HepG2 (cell line): ENCODE measurements at regions not wholly inside any gene's neighbourhood (a gene's known extent, or its start where the extent isn't known, plus 50 kb on each side); places are given as distances from the start of the nearest gene placed in this dataset.

Experiments
- ATAC-seq: fragments of 200-7000 bp; cut with Tn5 transposase; 3 replicates; pipeline ENCODE4 v1.9.1; 2020; ENCODE audit warnings: mild to moderate bottlenecking, moderate library complexity
- BruUV-seq: library from RNA; stranded (reverse); fragments of 400-500 nt; replicated peaks from 2 replicates; lab custom pipeline; 2021; lab: Mats Ljungman, UMichigan
- CTCF ChIA-PET: fragments of 300-600 bp; formaldehyde crosslinking; extraction: SDS; loops from one replicate; lab custom pipeline; 2021; ENCODE audit warnings: low total read pairs, inconsistent platforms, low intra/inter-chr PET ratio; lab: Yijun Ruan, JAX
- POLR2A ChIA-PET: fragments of 350-600 bp; sonication (Branson Sonifier 250); formaldehyde crosslinking; loops from one replicate; lab custom pipeline; 2020; ENCODE audit warnings: antibody characterized with exemption, inconsistent platforms; lab: Yijun Ruan, JAX
- DNase-seq: peaks from one replicate; pipeline ENCODE4 v3.0.0-alpha.2; 2015; ENCODE audit warnings: low spot score
- FAIRE-seq: peaks from 3 replicates; lab custom pipeline; 2011; peaks lifted over from hg19 to GRCh38; lab: Jason Lieb, UNC
- H2AFZ ChIP-seq: one replicate; pipeline ENCODE4 v1.6.1; 2011; ENCODE audit warnings: low read length, inconsistent platforms
- H3K27ac ChIP-seq: fragments of 300-600 bp; 3 replicates; pipeline ENCODE4 v1.8.0; 2011; ENCODE audit warnings: mixed run types, mild to moderate bottlenecking, mixed read lengths, low read length, inconsistent platforms; ENCODE audit not compliant: insufficient read depth; ENCODE audit errors: extremely low read length
- H3K27me3 ChIP-seq, 2 experiments: fragments of 200-600 bp in 1 of 2; 2 replicates in 1 of 2; 3 replicates in 1 of 2; pipeline versions ENCODE4 v1.6.0 to v1.8.0; 2011; ENCODE audit warnings: low read length in 2 of 2, mild to moderate bottlenecking in 2 of 2, moderate library complexity in 2 of 2, inconsistent platforms in 1 of 2; ENCODE audit not compliant: insufficient read depth in 2 of 2, control insufficient read depth in 1 of 2
- H3K36me3 ChIP-seq, 2 experiments: fragments of 200-600 bp in 1 of 2; replicated peaks in 1 of 2; 2 replicates in 1 of 2; 3 replicates in 1 of 2; pipeline versions ENCODE4 v1.5.1 to v1.8.0; 2011; ENCODE audit warnings: low read length in 2 of 2, inconsistent platforms in 1 of 2; ENCODE audit not compliant: insufficient read depth in 2 of 2, control insufficient read depth in 1 of 2
- H3K4me1 ChIP-seq: 2 replicates; pipeline ENCODE4 v1.5.1; 2012; ENCODE audit warnings: low read length, inconsistent platforms; ENCODE audit not compliant: insufficient read depth
- H3K4me2 ChIP-seq: 2 replicates; pipeline ENCODE4 v1.6.0; 2011; ENCODE audit warnings: low read depth, low read length, inconsistent platforms
- H3K4me3 ChIP-seq, 3 experiments: fragments of 200-600 bp in 1 of 3; sonication (generic), shearing (Covaris generic) in 1 of 3; replicated peaks in 1 of 3; 2 replicates each; pipeline ENCODE4 v1.5.1; 2011 to 2016; ENCODE audit warnings: low read length in 3 of 3, inconsistent platforms in 2 of 3, low read depth in 2 of 3, mild to moderate bottlenecking in 2 of 3, control low read depth in 1 of 3, mixed read lengths in 1 of 3; ENCODE audit not compliant: insufficient read depth in 1 of 3
- H3K79me2 ChIP-seq: one replicate; pipeline ENCODE4 v1.6.1; 2011; ENCODE audit warnings: low read length, inconsistent platforms; ENCODE audit not compliant: insufficient read depth
- H3K9ac ChIP-seq: 2 replicates; pipeline ENCODE4 v1.6.0; 2011; ENCODE audit warnings: mild to moderate bottlenecking, low read depth, low read length, inconsistent platforms; ENCODE audit not compliant: insufficient read depth
- H3K9me3 ChIP-seq: 2 replicates; pipeline ENCODE4 v1.5.1; 2012; ENCODE audit warnings: mild to moderate bottlenecking, low read length
- H4K20me1 ChIP-seq: 2 replicates; pipeline ENCODE4 v1.6.0; 2011; ENCODE audit warnings: inconsistent platforms, mild to moderate bottlenecking, low read length, moderate library complexity; ENCODE audit not compliant: insufficient read depth
- BRCA1 ChIP-seq: sonication (generic); formaldehyde crosslinking; IDR thresholded peaks from 2 replicates; pipeline ENCODE4 v1.4.0; 2020; ENCODE audit warnings: missing genetic modification reagents
- HCFC1 ChIP-seq: fragments of 150-350 bp; IDR thresholded peaks from 2 replicates; pipeline ENCODE4 v1.6.1; 2014; ENCODE audit warnings: low read depth, low read length
- KDM2A ChIP-seq: sonication (generic); formaldehyde crosslinking; IDR thresholded peaks from 2 replicates; pipeline ENCODE4 v1.4.0; 2020; ENCODE audit warnings: low read depth, missing genetic modification reagents, borderline replicate concordance
- MBNL3 ChIP-seq: fragments of 250-450 bp; sonication (Bioruptor Pico); conservative IDR thresholded peaks from 2 replicates; pipeline ENCODE4 v1.8.0; 2022; ENCODE audit warnings: mild to moderate bottlenecking, inconsistent platforms
- MTF1 ChIP-seq: sonication (generic); formaldehyde crosslinking; IDR thresholded peaks from 2 replicates; pipeline ENCODE4 v1.5.0; 2020; ENCODE audit warnings: missing genetic modification reagents
- NFRKB ChIP-seq: fragments of 450-650 bp; IDR thresholded peaks from 2 replicates; pipeline ENCODE4 v1.6.1; 2017
- ONECUT2 ChIP-seq: sonication (generic); formaldehyde crosslinking; IDR thresholded peaks from 2 replicates; pipeline ENCODE4 v1.4.0; 2020; ENCODE audit warnings: missing genetic modification reagents
- TERF1 ChIP-seq: sonication (generic); formaldehyde crosslinking; IDR thresholded peaks from 2 replicates; pipeline ENCODE4 v1.8.0; 2022; ENCODE audit warnings: mild to moderate bottlenecking, missing genetic modification reagents, moderate library complexity
- TFDP1 ChIP-seq: IDR thresholded peaks from 2 replicates; pipeline ENCODE4 v1.6.1; 2016; ENCODE audit warnings: missing compliant biosample characterization, missing genetic modification reagents, borderline replicate concordance
- ZNF17 ChIP-seq: sonication (generic); formaldehyde crosslinking; IDR thresholded peaks from 2 replicates; pipeline ENCODE4 v1.5.0; 2020; ENCODE audit warnings: mild to moderate bottlenecking, missing genetic modification reagents
- ZNF224 ChIP-seq: sonication (generic); formaldehyde crosslinking; IDR thresholded peaks from 2 replicates; pipeline ENCODE4 v1.5.0; 2020; ENCODE audit warnings: mild to moderate bottlenecking, missing genetic modification reagents
- ZNF354B ChIP-seq: sonication (generic); formaldehyde crosslinking; IDR thresholded peaks from 2 replicates; pipeline ENCODE4 v1.8.0; 2022; ENCODE audit warnings: mild to moderate bottlenecking, missing genetic modification reagents
- ZNF501 ChIP-seq: sonication (generic); formaldehyde crosslinking; IDR thresholded peaks from 2 replicates; pipeline ENCODE4 v1.5.1; 2020; ENCODE audit warnings: mild to moderate bottlenecking, moderate library complexity, missing genetic modification reagents
- ZNF724P ChIP-seq: sonication (generic); formaldehyde crosslinking; IDR thresholded peaks from 2 replicates; pipeline ENCODE4 v1.8.0; 2022; ENCODE audit warnings: missing genetic modification reagents, borderline replicate concordance
- ZZZ3 ChIP-seq: sonication (generic); formaldehyde crosslinking; IDR thresholded peaks from 2 replicates; pipeline ENCODE4 v1.4.0; 2020; ENCODE audit warnings: missing genetic modification reagents, mild to moderate bottlenecking, borderline replicate concordance
- in situ Hi-C: cut with HindIII; loops from 2 replicates; pipeline ENCODE4 v1.10.0; 2017; ENCODE audit warnings: low pct_unique_long_range_greater_than_20kb; ENCODE audit not compliant: extremely low pct_ligation_motif_present
- intact Hi-C: fragments of 100-400 bp; cut with micrococcal nuclease; formaldehyde crosslinking; loops from one replicate; pipeline ENCODE4 v1.10.0; 2022; ENCODE audit not compliant: unreplicated experiment
- TF ChIP-seq, protein P1 (sequence below): sonication (generic); formaldehyde crosslinking; conservative IDR thresholded peaks from 2 replicates; pipeline ENCODE4 v1.8.0; 2022; ENCODE audit warnings: mild to moderate bottlenecking, moderate library complexity, missing genetic modification reagents

DNA sequence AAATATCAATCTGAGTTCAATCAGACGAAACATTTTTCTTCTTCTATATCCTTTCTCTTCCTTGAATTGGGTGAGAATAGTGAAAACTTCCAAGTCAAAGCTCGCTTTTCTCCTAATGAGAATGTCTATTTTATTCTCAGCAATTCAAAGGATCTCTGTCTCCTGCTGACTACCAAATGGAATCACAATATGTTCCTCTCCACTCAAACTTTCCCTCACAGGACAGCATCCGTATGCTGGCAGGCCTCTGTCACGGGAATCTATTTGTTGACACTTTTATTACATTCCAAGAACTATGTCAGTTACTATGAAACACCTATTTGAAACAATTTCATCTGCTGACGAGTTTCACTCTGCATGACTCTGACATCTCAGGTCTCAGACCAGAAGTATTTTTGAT lies 1196.6 kb downstream of the CDH11 start (continued):
- TF ChIP-seq TERF1 = no peak
- TF ChIP-seq ZZZ3 = no peak

DNA sequence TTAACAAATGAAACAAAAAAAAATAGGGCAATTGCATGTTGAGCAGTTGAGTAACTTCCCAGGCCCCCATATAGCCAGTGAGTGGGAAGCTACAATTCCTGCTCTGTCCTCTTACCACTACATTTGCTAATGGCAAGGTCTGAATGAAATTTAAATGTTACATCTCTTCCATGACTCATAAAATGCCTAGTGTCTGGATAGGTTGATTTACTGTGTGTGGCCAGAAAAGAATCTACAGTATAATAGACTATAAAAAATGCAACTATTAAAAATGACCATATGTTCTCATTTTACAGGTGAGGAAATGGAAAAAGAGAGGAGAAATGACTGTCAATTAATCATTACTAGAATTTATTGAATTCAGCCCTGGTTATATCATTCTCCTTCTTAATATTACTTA lies 1199.3 kb downstream of the CDH11 start:
- in situ Hi-C loops (no loop called here), intact Hi-C loops (no loop called here)
- Histone ChIP-seq H3K4me1 (no peaks in the 10 kb centered on the region), H2AFZ (no peak overlapping the region), H4K20me1 (no peaks in the 10 kb centered on the region), H3K79me2 (no peaks in the 10 kb centered on the region), H3K27me3 (no peaks in the 10 kb centered on the region), H3K9ac (no peak overlapping the region), H3K4me2 (no peak overlapping the region), H3K36me3 (no peaks in the 10 kb centered on the region), H3K27ac (no peak overlapping the region), H3K9me3 (peaks cover 83% of the 10 kb centered on the region), H3K4me3 (no peak overlapping the region)
- DNase-seq (no peak), ATAC-seq (no peak), FAIRE-seq (no peak)
- ChIA-PET POLR2A (no interaction called here), CTCF (no interaction called here)
- TF ChIP-seq ONECUT2 (CRISPR knock-in tag) = no peak
- TF ChIP-seq TFDP1 = no peak
- TF ChIP-seq HCFC1 = no peak
- no peak for TF ChIP-seq NFRKB
- TF ChIP-seq BRCA1 (CRISPR knock-in tag) = no peak
- TF ChIP-seq ZNF354B (CRISPR knock-in tag) = no peak
- TF ChIP-seq, protein P1, sequence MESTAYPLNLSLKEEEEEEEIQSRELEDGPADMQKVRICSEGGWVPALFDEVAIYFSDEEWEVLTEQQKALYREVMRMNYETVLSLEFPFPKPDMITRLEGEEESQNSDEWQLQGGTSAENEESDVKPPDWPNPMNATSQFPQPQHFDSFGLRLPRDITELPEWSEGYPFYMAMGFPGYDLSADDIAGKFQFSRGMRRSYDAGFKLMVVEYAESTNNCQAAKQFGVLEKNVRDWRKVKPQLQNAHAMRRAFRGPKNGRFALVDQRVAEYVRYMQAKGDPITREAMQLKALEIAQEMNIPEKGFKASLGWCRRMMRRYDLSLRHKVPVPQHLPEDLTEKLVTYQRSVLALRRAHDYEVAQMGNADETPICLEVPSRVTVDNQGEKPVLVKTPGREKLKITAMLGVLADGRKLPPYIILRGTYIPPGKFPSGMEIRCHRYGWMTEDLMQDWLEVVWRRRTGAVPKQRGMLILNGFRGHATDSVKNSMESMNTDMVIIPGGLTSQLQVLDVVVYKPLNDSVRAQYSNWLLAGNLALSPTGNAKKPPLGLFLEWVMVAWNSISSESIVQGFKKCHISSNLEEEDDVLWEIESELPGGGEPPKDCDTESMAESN (CRISPR knock-in tag) = no peak
- TF ChIP-seq ZNF724P = no peak
- no peak for TF ChIP-seq MBNL3 (CRISPR knock-in tag)
- no peak for TF ChIP-seq MTF1 (CRISPR knock-in tag)
- TF ChIP-seq ZNF224 (CRISPR knock-in tag) = no peak
- TF ChIP-seq KDM2A = no peak
- no peak for TF ChIP-seq ZNF501
- TF ChIP-seq ZNF17 (CRISPR knock-in tag) = no peak
- no TSS peak for BruUV-seq
